Transverse colon (tissue), 4 donors: ENCODE measurements at regions not wholly inside any gene's neighbourhood (a gene's known extent, or its start where the extent isn't known, plus 50 kb on each side); places are given as distances from the start of the nearest gene placed in this dataset.

Source experiments
- CTCF ChIP-seq, 5 experiments: fragments of 200-600 bp in 3 of 5; fragments of 450-650 bp in 2 of 5; sonication (generic) in 3 of 5; IDR thresholded peaks; 1 replicate in 2 of 5; 2 replicates in 3 of 5; pipeline ENCODE4 v1.5.1; 2016 to 2017; ENCODE audit warnings: antibody characterized with exemption in 5 of 5, inconsistent platforms in 3 of 5, mild to moderate bottlenecking in 2 of 5, moderate library complexity in 1 of 5
- POLR2AphosphoS5 ChIP-seq, 3 donors: sonication (generic); formaldehyde crosslinking; IDR thresholded peaks; one replicate each; pipeline ENCODE4 v1.6.1; 2016; ENCODE audit warnings: antibody characterized with exemption in 3 of 3

- TF ChIP-seq CTCF (IDR thresholded peaks at IDR 0.05) (no peak), POLR2AphosphoS5 (IDR thresholded peaks at IDR 0.05) (no peak)
Observed at GRCh38 chr13:92959790-92960189, 266.8 kb upstream of the GPC6 start.
